Peyer's patch (tissue), 4 donors: ENCODE measurements at regions not wholly inside any gene's neighbourhood (a gene's known extent, or its start where the extent isn't known, plus 50 kb on each side); places are given as distances from the start of the nearest gene placed in this dataset.

Experiments
- POLR2A ChIP-seq, 2 donors: fragments of 450-650 bp; IDR thresholded peaks; one replicate each; pipeline ENCODE4 v1.5.1; 2017; ENCODE audit warnings: antibody characterized with exemption in 2 of 2, mild to moderate bottlenecking in 2 of 2, moderate library complexity in 2 of 2
- TF ChIP-seq, protein P1 (sequence below), 6 experiments: fragments of 450-650 bp in 4 of 6; fragments of 200-600 bp in 2 of 6; sonication (generic) in 1 of 6; IDR thresholded peaks; one replicate each; pipeline ENCODE4 v1.5.1; 2017 to 2019; ENCODE audit warnings: antibody characterized with exemption in 6 of 6, mild to moderate bottlenecking in 3 of 6, moderate library complexity in 1 of 6

DNA sequence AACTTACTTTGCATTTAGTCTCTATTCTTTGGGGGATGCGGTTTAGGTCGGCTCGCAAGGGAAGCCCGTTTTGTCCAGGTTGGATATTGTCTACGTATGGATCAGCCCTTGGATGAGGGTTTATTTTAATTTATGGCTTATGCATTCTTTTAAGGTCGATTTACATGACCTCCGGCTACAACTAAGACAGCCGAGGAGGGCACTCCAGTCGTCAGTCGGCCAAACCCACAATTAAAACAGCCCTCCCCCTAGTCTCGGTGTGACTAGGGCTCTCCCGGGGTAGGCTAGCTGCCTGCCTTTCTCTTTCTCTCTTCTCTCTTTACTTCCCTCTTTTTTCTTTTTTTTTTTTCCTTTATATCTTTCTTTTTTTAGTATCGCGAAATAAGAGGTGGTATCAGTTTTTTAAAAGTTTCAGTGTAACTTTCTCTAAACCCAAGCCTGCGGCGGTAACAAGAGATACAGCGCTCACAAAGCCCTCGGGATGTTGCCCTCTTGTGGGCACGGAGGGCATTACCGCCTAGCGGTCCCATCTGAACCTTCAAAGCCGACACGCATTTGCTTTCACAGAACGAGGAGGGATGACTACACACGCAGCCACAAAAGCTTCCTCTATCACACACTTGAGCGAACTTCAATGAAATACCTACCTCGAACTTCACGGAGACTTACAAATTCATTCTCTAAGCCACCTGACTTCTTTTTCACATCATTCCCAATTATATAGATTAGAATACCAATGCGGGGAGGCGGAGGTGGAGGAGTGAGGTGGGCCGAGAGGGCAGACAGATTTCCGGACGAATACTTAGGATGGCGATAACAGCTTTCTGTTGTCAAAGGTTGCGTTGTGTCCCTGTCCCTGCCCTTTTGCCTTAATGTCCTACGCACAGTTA lies 132.3 kb upstream of the C11orf58 start:
- TF ChIP-seq, protein P1, sequence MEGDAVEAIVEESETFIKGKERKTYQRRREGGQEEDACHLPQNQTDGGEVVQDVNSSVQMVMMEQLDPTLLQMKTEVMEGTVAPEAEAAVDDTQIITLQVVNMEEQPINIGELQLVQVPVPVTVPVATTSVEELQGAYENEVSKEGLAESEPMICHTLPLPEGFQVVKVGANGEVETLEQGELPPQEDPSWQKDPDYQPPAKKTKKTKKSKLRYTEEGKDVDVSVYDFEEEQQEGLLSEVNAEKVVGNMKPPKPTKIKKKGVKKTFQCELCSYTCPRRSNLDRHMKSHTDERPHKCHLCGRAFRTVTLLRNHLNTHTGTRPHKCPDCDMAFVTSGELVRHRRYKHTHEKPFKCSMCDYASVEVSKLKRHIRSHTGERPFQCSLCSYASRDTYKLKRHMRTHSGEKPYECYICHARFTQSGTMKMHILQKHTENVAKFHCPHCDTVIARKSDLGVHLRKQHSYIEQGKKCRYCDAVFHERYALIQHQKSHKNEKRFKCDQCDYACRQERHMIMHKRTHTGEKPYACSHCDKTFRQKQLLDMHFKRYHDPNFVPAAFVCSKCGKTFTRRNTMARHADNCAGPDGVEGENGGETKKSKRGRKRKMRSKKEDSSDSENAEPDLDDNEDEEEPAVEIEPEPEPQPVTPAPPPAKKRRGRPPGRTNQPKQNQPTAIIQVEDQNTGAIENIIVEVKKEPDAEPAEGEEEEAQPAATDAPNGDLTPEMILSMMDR (IDR thresholded peaks at IDR 0.05): peak; percentile 30 to 96 (median 88)
- TF ChIP-seq POLR2A (IDR thresholded peaks at IDR 0.05): peak in 1 of 2 donors; percentile 61
